GM12878 (cell line): ENCODE measurements at regions not wholly inside any gene's neighbourhood (a gene's known extent, or its start where the extent isn't known, plus 50 kb on each side); places are given as distances from the start of the nearest gene placed in this dataset.

Experiments
- ATAC-seq: fragments of 200-7000 bp; cut with Tn5 transposase; 3 replicates; pipeline ENCODE4 v1.9.1; 2020; ENCODE audit warnings: mild to moderate bottlenecking, moderate library complexity
- BruUV-seq: library from RNA; stranded (reverse); fragments of 400-500 nt; replicated peaks from 2 replicates; lab custom pipeline; 2021; lab: Mats Ljungman, UMichigan
- CTCF ChIA-PET: fragments of 300-600 bp; sonication (Branson Sonifier 250); formaldehyde crosslinking; extraction: SDS; loops from one replicate; lab custom pipeline; 2021; ENCODE audit warnings: inconsistent platforms; lab: Yijun Ruan, JAX
- POLR2A ChIA-PET: fragments of 350-600 bp; formaldehyde crosslinking; extraction: SDS; loops from one replicate; lab custom pipeline; 2021; ENCODE audit warnings: inconsistent platforms; lab: Charles Lee
- RAD21 ChIA-PET: fragments of 300-600 bp; sonication (Branson Sonifier 250); formaldehyde crosslinking; loops from one replicate; lab custom pipeline; 2023; ENCODE audit warnings: antibody characterized with exemption; ENCODE audit not compliant: unreplicated experiment; lab: Charles Lee
- SMC1A ChIA-PET: fragments of 300-600 bp; sonication (Branson Sonifier 250); formaldehyde crosslinking; loops from one replicate; lab custom pipeline; 2023; ENCODE audit not compliant: unreplicated experiment, uncharacterized antibody; lab: Charles Lee
- DNase-seq: peaks from one replicate; pipeline ENCODE4 v3.0.0-alpha.2; 2011; ENCODE audit warnings: low read depth, low spot score
- FAIRE-seq: peaks from 3 replicates; lab custom pipeline; 2011; peaks lifted over from hg19 to GRCh38; lab: Jason Lieb, UNC
- H2AFZ ChIP-seq: 2 replicates; pipeline ENCODE4 v1.6.0; 2011; ENCODE audit warnings: low read depth, low read length, control low read depth; ENCODE audit not compliant: control insufficient read depth
- H3K27ac ChIP-seq: 2 replicates; pipeline ENCODE4 v1.5.1; 2011; ENCODE audit warnings: control low read depth; ENCODE audit not compliant: control insufficient read depth, insufficient read depth
- H3K27me3 ChIP-seq, 2 experiments: replicated peaks in 1 of 2; 2 replicates each; pipeline versions ENCODE4 v1.6.0 to v1.6.1; 2011; ENCODE audit warnings: low read length in 1 of 2; ENCODE audit not compliant: control insufficient read depth in 2 of 2, insufficient read depth in 2 of 2
- H3K36me3 ChIP-seq, 2 experiments: 2 replicates each; pipeline ENCODE4 v1.5.1; 2011; ENCODE audit warnings: low read length in 1 of 2; ENCODE audit not compliant: control insufficient read depth in 2 of 2, insufficient read depth in 2 of 2
- H3K4me1 ChIP-seq: 2 replicates; pipeline ENCODE4 v1.6.1; 2011; ENCODE audit warnings: mild to moderate bottlenecking, low read length, moderate library complexity, mixed read lengths; ENCODE audit not compliant: control insufficient read depth, insufficient read depth
- H3K4me2 ChIP-seq: 2 replicates; pipeline ENCODE4 v1.6.0; 2011; ENCODE audit warnings: control low read depth; ENCODE audit not compliant: control insufficient read depth, insufficient read depth
- H3K4me3 ChIP-seq: fragments of 200-600 bp; sonication (generic); 2 replicates; pipeline ENCODE4 v1.5.1; 2016
- H3K79me2 ChIP-seq: 2 replicates; pipeline ENCODE4 v1.6.0; 2011; ENCODE audit warnings: low read length; ENCODE audit not compliant: control insufficient read depth, insufficient read depth
- H3K9ac ChIP-seq: 2 replicates; pipeline ENCODE4 v1.8.0; 2011; ENCODE audit warnings: low read length, control low read depth, mixed read lengths; ENCODE audit not compliant: control insufficient read depth, insufficient read depth
- H3K9me3 ChIP-seq: replicated peaks from 3 replicates; pipeline ENCODE4 v1.5.1; 2011; ENCODE audit warnings: mild to moderate bottlenecking, low read length; ENCODE audit not compliant: control insufficient read depth, insufficient read depth
- H4K20me1 ChIP-seq: 2 replicates; pipeline ENCODE4 v1.6.0; 2011; ENCODE audit not compliant: control insufficient read depth, insufficient read depth
- ATF7 ChIP-seq: fragments of 450-650 bp; IDR thresholded peaks from 2 replicates; pipeline ENCODE4 v1.6.1; 2016; ENCODE audit warnings: low read depth, mild to moderate bottlenecking
- BACH1 ChIP-seq: fragments of 450-650 bp; IDR thresholded peaks from 2 replicates; pipeline ENCODE4 v1.6.1; 2017; ENCODE audit warnings: mild to moderate bottlenecking, borderline replicate concordance
- CREM ChIP-seq: IDR thresholded peaks from 2 replicates; pipeline ENCODE4 v1.6.1; 2014; ENCODE audit warnings: antibody characterized with exemption, low read depth
- E2F4 ChIP-seq: IDR thresholded peaks from 2 replicates; pipeline ENCODE4 v1.6.1; 2012; ENCODE audit warnings: low read depth, low read length, improper control_type of control experiment
- E2F8 ChIP-seq: fragments of 450-650 bp; IDR thresholded peaks from 2 replicates; pipeline ENCODE4 v1.6.1; 2018; ENCODE audit warnings: mild to moderate bottlenecking, low read depth, moderate library complexity; ENCODE audit not compliant: partially characterized antibody
- HDAC6 ChIP-seq: fragments of 200-600 bp; sonication (generic); IDR thresholded peaks from one replicate; pipeline ENCODE4 v1.8.0; 2017; ENCODE audit warnings: antibody characterized with exemption; ENCODE audit not compliant: unreplicated experiment
- JUND ChIP-seq: IDR thresholded peaks from 2 replicates; pipeline ENCODE4 v1.6.1; 2012; ENCODE audit warnings: low read depth, mild to moderate bottlenecking, low read length, improper control_type of control experiment, moderate library complexity
- NBN ChIP-seq: fragments of 450-650 bp; IDR thresholded peaks from 2 replicates; pipeline ENCODE4 v1.6.1; 2016
- SMARCA5 ChIP-seq: fragments of 450-650 bp; IDR thresholded peaks from 2 replicates; pipeline ENCODE4 v1.6.1; 2017; ENCODE audit warnings: mild to moderate bottlenecking
- SREBF1 ChIP-seq: IDR thresholded peaks from 2 replicates; pipeline ENCODE4 v1.6.1; 2012; ENCODE audit warnings: mild to moderate bottlenecking, low read length
- WRNIP1 ChIP-seq: IDR thresholded peaks from 2 replicates; pipeline ENCODE4 v1.6.1; 2011; ENCODE audit warnings: low read depth, low read length, improper control_type of control experiment, borderline replicate concordance
- ZBTB11 ChIP-seq: fragments of 450-650 bp; formaldehyde crosslinking; IDR thresholded peaks from 2 replicates; pipeline ENCODE4 v1.5.0; 2022; ENCODE audit warnings: mild to moderate bottlenecking, missing genetic modification characterization
- ZNF592 ChIP-seq: fragments of 450-650 bp; IDR thresholded peaks from 2 replicates; pipeline ENCODE4 v1.6.1; 2017; ENCODE audit warnings: mild to moderate bottlenecking, moderate library complexity
- WGBS: methylation state at CpG from one replicate; pipeline ENCODE4 v1.1.6; 2016; ENCODE audit warnings: low lambda C conversion rate; ENCODE audit not compliant: insufficient replicate concordance, insufficient coverage; ENCODE audit errors: missing lambda C conversion rate; 5-methylcytosine and 5-hydroxymethylcytosine counted together
- in situ Hi-C: fragments of 300-500 bp; cut with MboI; formaldehyde crosslinking; loops from 9 replicates; pipeline ENCODE4 v1.14.3; 2018; ENCODE audit warnings: mixed read lengths
- intact Hi-C: fragments of 100-400 bp; cut with micrococcal nuclease; formaldehyde crosslinking; loops from one replicate; pipeline ENCODE4 v1.14.2; 2022; ENCODE audit not compliant: unreplicated experiment

GRCh38 chr7:51995596-51996179 is 679.1 kb upstream of the COBL start:
- H3K79me2 ChIP-seq, result no peaks in the 10 kb centered on the region
- in situ Hi-C loops, result no loop called here
- no peak overlapping the region for H3K4me3 ChIP-seq
- no peak overlapping the region for H3K27ac ChIP-seq
- RAD21 ChIA-PET, result no interaction called here
- SMC1A ChIA-PET, result no interaction called here
- H3K9ac ChIP-seq, result no peak overlapping the region
- FAIRE-seq, result no peak
- no peaks in the 10 kb centered on the region for H3K27me3 ChIP-seq
- intact Hi-C loops, result no loop called here
- no peak for ATAC-seq
- no peak overlapping the region for H2AFZ ChIP-seq
- H3K4me2 ChIP-seq, result no peak overlapping the region
- no TSS peak for BruUV-seq
- no peaks in the 10 kb centered on the region for H3K36me3 ChIP-seq
- CTCF ChIA-PET, result interaction anchor here (1.1 kb wide), 1 partner anchor 22 kb away, joined by 3 read pairs; no protein-coding TSS in a partner anchor
- no peaks in the 10 kb centered on the region; the same call in 2 of the 3 replicates for H3K9me3 ChIP-seq
- POLR2A ChIA-PET, result no interaction called here
- no peaks in the 10 kb centered on the region for H3K4me1 ChIP-seq
- no peak for DNase-seq
- WGBS, result 0% methylated on average over 2 of the region's 2 CpGs
- H4K20me1 ChIP-seq, result no peaks in the 10 kb centered on the region
- TF ChIP-seq NBN (no peak), WRNIP1 (no peak), BACH1 (no peak), HDAC6 (no peak), ZNF592 (no peak), SMARCA5 (no peak), ATF7 (no peak), SREBF1 (no peak), E2F4 (no peak), CREM (no peak), E2F8 (no peak), JUND (no peak), ZBTB11 (CRISPR knock-in tag) (no peak)
